ENCODE measurements at regions not wholly inside any gene's neighbourhood (a gene's known extent, or its start where the extent isn't known, plus 50 kb on each side); places are given as distances from the start of the nearest gene placed in this dataset.

GRCh38 chrX:43314525-43314924 lies 341.6 kb upstream of the MAOA start (continued):
- no peak for TF ChIP-seq ZBTB33 (IDR thresholded peaks at IDR 0.05)

- Histone ChIP-seq H3K9me3 (ENCODE audit: control insufficient read depth in 4 of 4, low read length in 3 of 4) (no peaks in the 10 kb centered on the region), H3K36me3 (ENCODE audit: control insufficient read depth in 4 of 4, insufficient read depth in 3 of 4, low read depth in 1 of 4, low read length in 3 of 4) (no peaks in the 10 kb centered on the region), H3K27ac (ENCODE audit: low read depth in 1 of 2, low read length in 2 of 2) (no peak overlapping the region), H3K4me3 (ENCODE audit: low read depth in 1 of 3, low read length in 3 of 3) (no peak overlapping the region), H3K27me3 (ENCODE audit: control insufficient read depth in 4 of 4, insufficient read depth in 4 of 4, low read length in 3 of 4) (no peaks in the 10 kb centered on the region), H3K4me1 (ENCODE audit: control insufficient read depth in 4 of 4, insufficient read depth in 4 of 4, low read length in 3 of 4) (no peaks in the 10 kb centered on the region), H3K9ac (ENCODE audit: low read depth in 1 of 2, low read length in 2 of 2) (no peak overlapping the region)
- DNase-seq (ENCODE audit: low spot score), result no peak
- TF ChIP-seq EGR1 (IDR thresholded peaks at IDR 0.05; ENCODE audit: low read depth in 2 of 2), result no peak
- 81% methylated on average over 4 of the region's 4 CpGs for WGBS
Observed at GRCh38 chrX:43315622-43316021, 340.5 kb upstream of the MAOA start.

- Histone ChIP-seq H3K36me3 (ENCODE audit: control insufficient read depth in 4 of 4, insufficient read depth in 3 of 4, low read depth in 1 of 4, low read length in 3 of 4) (no peaks in the 10 kb centered on the region), H3K27ac (ENCODE audit: low read depth in 1 of 2, low read length in 2 of 2) (no peak overlapping the region), H3K4me3 (ENCODE audit: low read depth in 1 of 3, low read length in 3 of 3) (no peak overlapping the region), H3K9me3 (ENCODE audit: control insufficient read depth in 4 of 4, low read length in 3 of 4) (no peaks in the 10 kb centered on the region), H3K9ac (ENCODE audit: low read depth in 1 of 2, low read length in 2 of 2) (no peak overlapping the region), H3K27me3 (ENCODE audit: control insufficient read depth in 4 of 4, insufficient read depth in 4 of 4, low read length in 3 of 4) (no peaks in the 10 kb centered on the region), H3K4me1 (ENCODE audit: control insufficient read depth in 4 of 4, insufficient read depth in 4 of 4, low read length in 3 of 4) (no peaks in the 10 kb centered on the region)
- 73% methylated on average over 2 of the region's 2 CpGs for WGBS
- DNase-seq (ENCODE audit: low spot score), result no peak
- TF ChIP-seq YY1 (IDR thresholded peaks at IDR 0.05), result no peak
- TF ChIP-seq JUND (IDR thresholded peaks at IDR 0.05), result no peak
- TF ChIP-seq HNF4G (IDR thresholded peaks at IDR 0.05), result no peak
- no peak for TF ChIP-seq NR2F2 (IDR thresholded peaks at IDR 0.05)
- no peak for TF ChIP-seq RAD21 (IDR thresholded peaks at IDR 0.05)
- no peak for TF ChIP-seq MAX (IDR thresholded peaks at IDR 0.05)
Observed at GRCh38 chrX:43316146-43316545, 340.0 kb upstream of the MAOA start.

- Histone ChIP-seq H3K27me3 (ENCODE audit: control insufficient read depth in 4 of 4, insufficient read depth in 4 of 4, low read length in 3 of 4) (no peaks in the 10 kb centered on the region), H3K27ac (ENCODE audit: low read depth in 1 of 2, low read length in 2 of 2) (no peak overlapping the region), H3K9me3 (ENCODE audit: control insufficient read depth in 4 of 4, low read length in 3 of 4) (no peaks in the 10 kb centered on the region), H3K9ac (ENCODE audit: low read depth in 1 of 2, low read length in 2 of 2) (no peak overlapping the region), H3K4me1 (ENCODE audit: control insufficient read depth in 4 of 4, insufficient read depth in 4 of 4, low read length in 3 of 4) (no peaks in the 10 kb centered on the region), H3K4me3 (ENCODE audit: low read depth in 1 of 3, low read length in 3 of 3) (no peak overlapping the region), H3K36me3 (ENCODE audit: control insufficient read depth in 4 of 4, insufficient read depth in 3 of 4, low read depth in 1 of 4, low read length in 3 of 4) (no peaks in the 10 kb centered on the region)
- TF ChIP-seq YY1 (IDR thresholded peaks at IDR 0.05), result no peak
- TF ChIP-seq ZBTB33 (IDR thresholded peaks at IDR 0.05), result no peak
- no peak for DNase-seq (ENCODE audit: low spot score)
- 89% methylated on average over 1 of the region's 1 CpG for WGBS
Observed at GRCh38 chrX:43317378-43317777, 338.7 kb upstream of the MAOA start.

All from liver (tissue), 7 donors.